ENCODE measurements at regions not wholly inside any gene's neighbourhood (a gene's known extent, or its start where the extent isn't known, plus 50 kb on each side); places are given as distances from the start of the nearest gene placed in this dataset.

- H3K27ac ChIP-seq: no peak overlapping the region
- no peak for TF ChIP-seq ZFX (IDR thresholded peaks at IDR 0.05; ENCODE audit: borderline replicate concordance)
- TF ChIP-seq, protein P1, sequence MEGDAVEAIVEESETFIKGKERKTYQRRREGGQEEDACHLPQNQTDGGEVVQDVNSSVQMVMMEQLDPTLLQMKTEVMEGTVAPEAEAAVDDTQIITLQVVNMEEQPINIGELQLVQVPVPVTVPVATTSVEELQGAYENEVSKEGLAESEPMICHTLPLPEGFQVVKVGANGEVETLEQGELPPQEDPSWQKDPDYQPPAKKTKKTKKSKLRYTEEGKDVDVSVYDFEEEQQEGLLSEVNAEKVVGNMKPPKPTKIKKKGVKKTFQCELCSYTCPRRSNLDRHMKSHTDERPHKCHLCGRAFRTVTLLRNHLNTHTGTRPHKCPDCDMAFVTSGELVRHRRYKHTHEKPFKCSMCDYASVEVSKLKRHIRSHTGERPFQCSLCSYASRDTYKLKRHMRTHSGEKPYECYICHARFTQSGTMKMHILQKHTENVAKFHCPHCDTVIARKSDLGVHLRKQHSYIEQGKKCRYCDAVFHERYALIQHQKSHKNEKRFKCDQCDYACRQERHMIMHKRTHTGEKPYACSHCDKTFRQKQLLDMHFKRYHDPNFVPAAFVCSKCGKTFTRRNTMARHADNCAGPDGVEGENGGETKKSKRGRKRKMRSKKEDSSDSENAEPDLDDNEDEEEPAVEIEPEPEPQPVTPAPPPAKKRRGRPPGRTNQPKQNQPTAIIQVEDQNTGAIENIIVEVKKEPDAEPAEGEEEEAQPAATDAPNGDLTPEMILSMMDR (IDR thresholded peaks at IDR 0.05): no peak
These were observed 104.5 kb upstream of the VEGFC start for GRCh38 chr4:176897226-176897625.

DNA sequence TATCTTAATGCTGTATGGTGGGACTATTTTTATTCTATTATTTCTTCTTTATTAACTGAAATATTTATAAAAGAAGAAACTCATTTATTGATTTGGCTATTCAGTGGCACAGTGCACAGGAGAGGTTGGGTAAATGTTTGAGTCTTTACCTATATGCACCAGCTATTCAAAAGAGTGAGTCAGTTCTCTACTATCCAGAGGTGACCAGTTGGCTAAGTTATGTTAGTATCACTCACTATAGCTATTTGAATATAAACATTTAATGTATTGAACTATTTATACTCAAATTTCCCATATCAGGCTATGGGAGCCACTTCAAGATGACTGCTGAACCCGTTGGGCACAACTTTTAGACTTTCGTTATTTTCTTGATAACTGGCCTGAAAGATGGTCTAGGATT is 106.1 kb upstream of the VEGFC start:
- TF ChIP-seq, protein P1 (IDR thresholded peaks at IDR 0.05): no peak
- no peak for TF ChIP-seq ZFX (IDR thresholded peaks at IDR 0.05; ENCODE audit: borderline replicate concordance)
- H3K27ac ChIP-seq: no peak overlapping the region

DNA sequence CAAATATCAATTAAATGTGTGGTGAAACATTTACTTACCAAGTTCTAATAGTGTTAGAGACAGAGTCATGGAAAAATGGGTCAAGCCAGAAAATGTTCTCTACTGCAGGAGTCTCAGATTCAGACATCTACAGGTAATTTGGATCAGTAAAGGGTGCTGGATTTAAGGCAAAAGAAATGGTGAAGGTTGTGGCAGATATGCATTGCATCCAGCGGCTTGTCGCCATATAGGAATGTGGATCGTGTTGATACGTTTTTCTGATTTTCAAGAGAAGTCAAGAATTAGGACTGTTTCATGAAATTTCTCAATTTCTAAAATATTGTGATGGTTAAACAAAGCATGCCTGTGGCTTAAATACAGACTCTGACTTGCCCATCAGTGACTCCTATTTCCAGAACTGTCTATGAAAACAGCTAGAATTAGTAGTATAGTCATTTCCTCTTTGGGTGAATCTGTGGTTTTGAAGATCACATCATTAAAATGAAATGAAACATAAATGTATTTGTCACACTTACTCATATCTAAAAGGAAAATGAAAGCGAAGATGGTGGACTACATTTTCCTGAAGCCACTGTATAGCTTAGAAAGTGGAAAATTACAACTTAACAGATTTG is 110.1 kb upstream of the VEGFC start:
- H3K27ac ChIP-seq: no peak overlapping the region
- TF ChIP-seq ZFX (IDR thresholded peaks at IDR 0.05; ENCODE audit: borderline replicate concordance): no peak
- TF ChIP-seq, protein P1 (IDR thresholded peaks at IDR 0.05): no peak

DNA sequence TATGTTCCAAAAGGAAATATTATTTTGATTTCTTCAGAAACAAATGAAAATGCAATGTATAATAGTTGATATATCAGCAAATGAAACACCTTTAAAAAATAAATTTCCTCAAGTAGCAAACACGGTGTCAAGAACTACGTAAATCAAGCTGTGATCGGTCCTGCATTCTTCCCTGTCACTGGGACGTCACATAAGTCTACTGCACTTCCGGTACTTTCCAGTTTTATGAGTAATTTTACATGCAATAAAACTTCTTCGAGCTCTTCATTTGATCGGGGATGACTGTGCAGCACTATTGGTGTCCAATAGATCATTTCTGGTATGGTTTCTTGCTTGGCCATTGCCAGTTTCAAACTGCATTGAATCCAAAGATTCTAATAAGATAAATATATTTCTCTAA is 114.0 kb upstream of the VEGFC start:
- no peak overlapping the region for H3K27ac ChIP-seq
- TF ChIP-seq ZFX (IDR thresholded peaks at IDR 0.05; ENCODE audit: borderline replicate concordance): no peak
- TF ChIP-seq, protein P1 (IDR thresholded peaks at IDR 0.05): no peak

- H3K27ac ChIP-seq: no peak overlapping the region
- no peak for TF ChIP-seq ZFX (IDR thresholded peaks at IDR 0.05; ENCODE audit: borderline replicate concordance)
- TF ChIP-seq, protein P1 (IDR thresholded peaks at IDR 0.05): no peak
These were observed 117.9 kb upstream of the VEGFC start for GRCh38 chr4:176910646-176911045.

DNA sequence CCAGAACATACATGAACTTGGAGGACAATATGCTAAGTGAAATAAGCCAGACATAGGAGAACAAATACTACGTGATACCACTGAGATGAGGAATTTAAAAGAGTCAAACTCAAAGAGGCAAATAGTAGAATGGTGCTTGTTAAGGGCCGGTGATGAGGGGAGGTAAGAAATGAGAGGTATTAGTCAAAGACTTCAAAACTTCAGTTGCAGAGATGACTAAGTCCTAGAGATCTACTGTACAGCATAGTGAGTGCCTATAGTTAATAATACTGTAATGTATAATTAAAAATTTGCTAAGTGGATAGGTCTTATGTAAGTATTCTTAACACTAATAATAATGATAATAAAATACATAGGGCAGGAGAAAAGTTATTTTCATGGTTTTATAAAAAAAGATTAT is 126.9 kb upstream of the VEGFC start:
- no peak for TF ChIP-seq ZFX (IDR thresholded peaks at IDR 0.05; ENCODE audit: borderline replicate concordance)
- TF ChIP-seq, protein P1 (IDR thresholded peaks at IDR 0.05): no peak
- no peak overlapping the region for H3K27ac ChIP-seq

DNA sequence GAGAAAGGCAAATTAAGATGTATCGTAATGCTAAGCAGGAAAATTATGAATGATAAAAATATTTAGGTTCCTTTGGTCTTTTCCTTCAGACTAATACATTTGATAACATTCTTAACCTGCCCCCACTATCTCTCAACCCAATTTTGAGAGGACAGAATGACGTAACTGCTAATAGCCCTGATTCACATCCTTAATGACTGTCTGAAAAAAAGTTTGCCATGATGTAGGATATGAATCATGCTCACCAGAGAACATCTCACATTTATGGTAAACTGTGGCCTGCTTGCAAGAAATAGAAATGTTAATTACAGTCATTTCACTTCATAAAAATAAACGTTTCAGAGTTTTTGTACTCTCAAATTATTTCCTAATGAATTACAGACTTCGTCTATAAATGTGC is 128.0 kb upstream of the VEGFC start:
- H3K27ac ChIP-seq: no peak overlapping the region
- TF ChIP-seq, protein P1 (IDR thresholded peaks at IDR 0.05): no peak
- TF ChIP-seq ZFX (IDR thresholded peaks at IDR 0.05; ENCODE audit: borderline replicate concordance): no peak
